Spleen (tissue), 11 donors: ENCODE measurements at regions not wholly inside any gene's neighbourhood (a gene's known extent, or its start where the extent isn't known, plus 50 kb on each side); places are given as distances from the start of the nearest gene placed in this dataset.
"Not testable (repeated sequence)": the region's sequence is repeated elsewhere in the genome, so short reads cannot be mapped to it uniquely, and the experiment has no call there.

Experiments used
- DNase-seq: peaks from one replicate; pipeline ENCODE4 v3.0.0-alpha.2; 2020
- H3K27ac ChIP-seq, 8 donors: fragments of 200-600 bp; sonication (generic) in 7 of 8; 1 replicate in 4 of 8; 2 replicates in 4 of 8; pipeline versions ENCODE4 v1.5.0 to v1.8.0; 2016 to 2021; ENCODE audit warnings: inconsistent platforms in 4 of 8, mild to moderate bottlenecking in 4 of 8, moderate library complexity in 1 of 8
- H3K27me3 ChIP-seq, 7 donors: fragments of 200-600 bp; sonication (generic) in 6 of 7; replicated peaks in 1 of 7; 1 replicate in 4 of 7; 2 replicates in 3 of 7; pipeline versions ENCODE4 v1.5.0 to v1.8.0; 2016 to 2021; ENCODE audit warnings: inconsistent platforms in 3 of 7, mild to moderate bottlenecking in 1 of 7
- H3K36me3 ChIP-seq, 6 donors: fragments of 200-600 bp; sonication (generic) in 5 of 6; 1 replicate in 4 of 6; 2 replicates in 2 of 6; pipeline versions ENCODE4 v1.5.0 to v1.8.0; 2016 to 2021; ENCODE audit warnings: inconsistent platforms in 2 of 6
- H3K4me1 ChIP-seq, 6 donors: fragments of 200-600 bp; sonication (generic) in 5 of 6; 1 replicate in 3 of 6; 2 replicates in 3 of 6; pipeline versions ENCODE4 v1.5.0 to v1.8.0; 2016 to 2021; ENCODE audit warnings: inconsistent platforms in 3 of 6
- H3K4me3 ChIP-seq, 8 donors: fragments of 200-600 bp; sonication (generic) in 7 of 8; 1 replicate in 4 of 8; 2 replicates in 4 of 8; pipeline versions ENCODE4 v1.5.0 to v1.8.0; 2016 to 2021; ENCODE audit warnings: inconsistent platforms in 4 of 8, mild to moderate bottlenecking in 4 of 8, moderate library complexity in 2 of 8
- H3K9me3 ChIP-seq, 8 donors: fragments of 200-600 bp; sonication (generic) in 7 of 8; 1 replicate in 4 of 8; 2 replicates in 4 of 8; pipeline versions ENCODE4 v1.5.0 to v1.8.0; 2016 to 2021; ENCODE audit warnings: inconsistent platforms in 4 of 8
- POLR2A ChIP-seq, 3 donors: fragments of 450-650 bp; IDR thresholded peaks; one replicate each; pipeline ENCODE4 v1.5.1; 2017; ENCODE audit warnings: antibody characterized with exemption in 3 of 3, mild to moderate bottlenecking in 1 of 3
- POLR2AphosphoS5 ChIP-seq, 3 donors: sonication (generic); formaldehyde crosslinking; IDR thresholded peaks; one replicate each; pipeline ENCODE4 v1.5.1; 2017; ENCODE audit warnings: antibody characterized with exemption in 3 of 3
- WGBS, 5 donors: extraction: QIAGEN DNeasy Blood & Tissue Kit in 3 of 5; methylation state at CpG; one replicate each; pipeline versions ENCODE4 v1.1.5 to v1.1.7; 2013 to 2018; 5-methylcytosine and 5-hydroxymethylcytosine counted together
- intact Hi-C: fragments of 100-400 bp; cut with DNase I; formaldehyde crosslinking; loops from one replicate; pipeline ENCODE4 v1.15.0; 2023; ENCODE audit warnings: low total_unique reads
- TF ChIP-seq, protein P1 (sequence below), 11 experiments: fragments of 200-600 bp in 7 of 11; fragments of 450-650 bp in 4 of 11; sonication (generic) in 4 of 11; IDR thresholded peaks in 8 of 11; conservative IDR thresholded peaks in 3 of 11; 1 replicate in 7 of 11; 2 replicates in 4 of 11; pipeline versions ENCODE4 v1.4.0 to v1.8.0; 2016 to 2021; ENCODE audit warnings: antibody characterized with exemption in 11 of 11, inconsistent platforms in 4 of 11, mild to moderate bottlenecking in 1 of 11
- donor health status: healthy with polysubstance abuse.
- donor health status: DM: no; HTN: no; CAD: no; lungs with moderate emphysema.
- donor health status: DM: no; HTN: no; CAD: no.
- donor health status: Bipolar disorder and iron deficiency.
- donor health status: healthy.
- donor health status: DM: no; HTN: no; CAD: no.
- donor health status: DM: yes; HTN: yes; CAD: no.

DNA sequence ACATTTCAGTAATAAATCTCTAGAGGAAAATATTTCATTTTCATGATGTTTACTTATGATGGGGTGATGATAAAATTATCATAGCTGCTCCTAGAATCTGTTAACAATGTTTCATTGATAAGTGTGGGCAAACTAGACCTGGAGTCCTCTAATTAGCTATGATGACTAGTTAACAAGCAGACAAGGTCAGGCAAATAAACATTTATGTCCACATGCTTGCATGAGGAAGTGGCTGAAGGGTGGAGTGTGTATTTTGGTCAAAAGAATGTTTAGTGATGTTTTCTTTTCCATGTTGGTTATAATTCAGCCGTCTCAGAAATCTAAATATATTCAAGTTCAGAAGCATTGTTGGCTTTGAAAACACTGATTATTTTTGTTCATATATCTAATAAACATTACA, 99.9 kb upstream of the FN1 start:
- 51 to 65% (median 59%) methylated on average over 1 of the region's 1 CpG for WGBS, 5 donors
- TF ChIP-seq POLR2AphosphoS5 (IDR thresholded peaks at IDR 0.05) (no peak), POLR2A (IDR thresholded peaks at IDR 0.05) (no peak)
- Histone ChIP-seq H3K4me3 (no peak overlapping the region), H3K36me3 (no peaks in the 10 kb centered on the region), H3K27ac (no peak overlapping the region), H3K4me1 (peaks cover 0 to 5% (median 0%) of the 10 kb centered on the region in 6 donors), H3K9me3 (peaks cover 0 to 18% (median 12%) of the 10 kb centered on the region in 8 donors), H3K27me3 (no peaks in the 10 kb centered on the region)
- no peak for DNase-seq
- intact Hi-C loops = no loop called here

DNA sequence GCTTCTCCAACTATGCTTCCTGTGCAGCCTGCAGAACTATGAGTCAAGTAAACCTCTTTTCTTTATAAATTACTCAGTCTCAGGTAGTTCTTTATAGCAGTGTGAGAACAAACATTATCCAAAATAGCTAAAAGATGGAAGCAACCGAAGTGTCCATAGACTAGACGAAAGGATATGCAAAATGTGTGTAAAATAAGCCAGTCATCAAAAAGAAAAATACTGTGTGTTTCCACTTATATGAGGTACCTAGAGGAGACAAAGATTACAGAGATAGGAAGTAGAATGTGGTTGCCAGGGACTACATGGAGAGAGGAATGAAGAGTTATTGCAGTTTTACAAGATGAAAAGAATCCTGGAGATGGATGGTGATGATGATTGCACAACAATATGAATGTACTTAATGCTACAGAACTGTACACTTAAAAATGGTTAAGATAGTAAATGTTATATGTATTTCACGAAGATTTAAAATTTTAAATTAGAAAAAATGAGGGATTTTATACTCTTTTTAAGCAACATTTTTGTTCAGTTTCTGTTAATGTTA, 99.3 kb upstream of the FN1 start:
- peaks cover 0 to 18% (median 12%) of the 10 kb centered on the region in 8 donors for H3K9me3 ChIP-seq
- no peaks in the 10 kb centered on the region for H3K36me3 ChIP-seq
- H3K27ac ChIP-seq = no peak overlapping the region
- H3K4me1 ChIP-seq = peaks cover 0 to 5% (median 0%) of the 10 kb centered on the region in 6 donors
- DNase-seq = no peak
- no peaks in the 10 kb centered on the region for H3K27me3 ChIP-seq
- TF ChIP-seq POLR2A (IDR thresholded peaks at IDR 0.05) (no peak), POLR2AphosphoS5 (IDR thresholded peaks at IDR 0.05) (no peak)
- TF ChIP-seq, protein P1, sequence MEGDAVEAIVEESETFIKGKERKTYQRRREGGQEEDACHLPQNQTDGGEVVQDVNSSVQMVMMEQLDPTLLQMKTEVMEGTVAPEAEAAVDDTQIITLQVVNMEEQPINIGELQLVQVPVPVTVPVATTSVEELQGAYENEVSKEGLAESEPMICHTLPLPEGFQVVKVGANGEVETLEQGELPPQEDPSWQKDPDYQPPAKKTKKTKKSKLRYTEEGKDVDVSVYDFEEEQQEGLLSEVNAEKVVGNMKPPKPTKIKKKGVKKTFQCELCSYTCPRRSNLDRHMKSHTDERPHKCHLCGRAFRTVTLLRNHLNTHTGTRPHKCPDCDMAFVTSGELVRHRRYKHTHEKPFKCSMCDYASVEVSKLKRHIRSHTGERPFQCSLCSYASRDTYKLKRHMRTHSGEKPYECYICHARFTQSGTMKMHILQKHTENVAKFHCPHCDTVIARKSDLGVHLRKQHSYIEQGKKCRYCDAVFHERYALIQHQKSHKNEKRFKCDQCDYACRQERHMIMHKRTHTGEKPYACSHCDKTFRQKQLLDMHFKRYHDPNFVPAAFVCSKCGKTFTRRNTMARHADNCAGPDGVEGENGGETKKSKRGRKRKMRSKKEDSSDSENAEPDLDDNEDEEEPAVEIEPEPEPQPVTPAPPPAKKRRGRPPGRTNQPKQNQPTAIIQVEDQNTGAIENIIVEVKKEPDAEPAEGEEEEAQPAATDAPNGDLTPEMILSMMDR (IDR thresholded peaks at IDR 0.05 in 8 of 11, conservative IDR thresholded peaks at IDR 0.05 in 3 of 11) = no peak
- whole genome bisulfite sequencing, 5 donors = 86 to 95% (median 88%) methylated on average over 3 of the region's 3 CpGs
- H3K4me3 ChIP-seq = no peak overlapping the region
- intact Hi-C loops = no loop called here

GRCh38 chr2:215533716-215534115, 97.8 kb upstream of the FN1 start:
- H3K27ac ChIP-seq, H3K36me3 ChIP-seq, intact Hi-C loops, DNase-seq, H3K27me3 ChIP-seq, H3K4me3 ChIP-seq, H3K4me1 ChIP-seq: not testable (repeated sequence)
- 88 to 98% (median 95%) methylated on average over 2 of the region's 2 CpGs for WGBS, 5 donors
- H3K9me3 ChIP-seq = peaks cover 0 to 18% (median 12%) of the 10 kb centered on the region in 8 donors

DNA sequence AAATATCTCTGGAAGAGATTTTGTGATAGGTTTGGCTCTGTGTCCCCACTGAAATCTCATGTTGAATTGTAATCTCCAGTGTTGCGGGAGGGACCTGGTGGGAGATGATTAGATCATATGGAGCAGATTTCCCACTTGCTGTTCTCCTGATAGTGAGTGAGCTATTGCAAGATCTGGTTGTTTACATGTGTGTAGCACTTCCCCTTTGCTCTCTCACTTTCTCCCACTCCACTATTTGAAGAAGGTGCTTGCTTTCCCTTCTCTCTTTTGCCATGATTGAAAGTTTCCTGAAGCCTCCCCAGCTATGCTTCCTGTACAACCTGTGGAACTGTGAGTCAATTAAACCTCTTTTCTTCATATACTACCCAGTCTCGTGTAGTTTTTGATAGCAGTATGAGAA, 97.0 kb upstream of the FN1 start:
- Histone ChIP-seq H3K4me1 (peaks cover 0 to 5% (median 0%) of the 10 kb centered on the region in 6 donors), H3K27me3 (no peaks in the 10 kb centered on the region), H3K36me3 (no peaks in the 10 kb centered on the region), H3K27ac (no peak overlapping the region), H3K4me3 (no peak overlapping the region), H3K9me3 (peaks cover 0 to 18% (median 12%) of the 10 kb centered on the region in 8 donors)
- no peak for DNase-seq
- WGBS, 5 donors = 70 to 84% (median 76%) methylated on average over 2 of the region's 2 CpGs
- intact Hi-C loops = no loop called here
- TF ChIP-seq POLR2AphosphoS5 (IDR thresholded peaks at IDR 0.05) = no peak
- no peak for TF ChIP-seq POLR2A (IDR thresholded peaks at IDR 0.05)
- TF ChIP-seq, protein P1 (IDR thresholded peaks at IDR 0.05 in 8 of 11, conservative IDR thresholded peaks at IDR 0.05 in 3 of 11) = no peak

- Histone ChIP-seq H3K9me3 (peaks cover 0 to 18% (median 12%) of the 10 kb centered on the region in 8 donors), H3K27ac (no peak overlapping the region), H3K36me3 (no peaks in the 10 kb centered on the region), H3K27me3 (no peaks in the 10 kb centered on the region), H3K4me1 (no peaks in the 10 kb centered on the region), H3K4me3 (no peak overlapping the region)
- intact Hi-C loops = no loop called here
- DNase-seq = no peak
- WGBS, 5 donors = 78 to 93% (median 87%) methylated on average over 5 of the region's 5 CpGs
- TF ChIP-seq POLR2AphosphoS5 (IDR thresholded peaks at IDR 0.05) (no peak), POLR2A (IDR thresholded peaks at IDR 0.05) (no peak)
- TF ChIP-seq, protein P1 (IDR thresholded peaks at IDR 0.05 in 8 of 11, conservative IDR thresholded peaks at IDR 0.05 in 3 of 11) = no peak
Observed at GRCh38 chr2:215531284-215531683, 95.4 kb upstream of the FN1 start.
